Upper lobe of left lung (tissue), 6 donors: ENCODE measurements at regions not wholly inside any gene's neighbourhood (a gene's known extent, or its start where the extent isn't known, plus 50 kb on each side); places are given as distances from the start of the nearest gene placed in this dataset.

ENCODE experiments used
- ATAC-seq, 2 donors: fragments of 200-7000 bp; cut with Tn5 transposase; one replicate each; pipeline ENCODE4 v1.9.1; 2022; ENCODE audit warnings: mild to moderate bottlenecking in 2 of 2, moderate library complexity in 2 of 2; ENCODE audit not compliant: low FRiP score in 2 of 2
- DNase-seq, 2 donors: peaks; one replicate each; pipeline ENCODE4 v3.0.0-alpha.2; 2019 to 2020
- H3K27ac ChIP-seq, 4 donors: fragments of 200-600 bp; sonication (generic); one replicate each; pipeline ENCODE4 v1.5.1; 2016 to 2019
- H3K27me3 ChIP-seq, 4 donors: fragments of 200-600 bp; sonication (generic); one replicate each; pipeline ENCODE4 v1.5.1; 2017 to 2019
- H3K36me3 ChIP-seq, 4 donors: fragments of 200-600 bp; sonication (generic); one replicate each; pipeline ENCODE4 v1.5.1; 2016 to 2019
- H3K4me1 ChIP-seq, 4 donors: fragments of 200-600 bp; sonication (generic); one replicate each; pipeline ENCODE4 v1.5.1; 2018 to 2019
- H3K4me3 ChIP-seq, 4 donors: fragments of 200-600 bp; sonication (generic); one replicate each; pipeline ENCODE4 v1.5.1; 2017 to 2019; ENCODE audit warnings: mild to moderate bottlenecking in 2 of 4, moderate library complexity in 1 of 4
- H3K9me3 ChIP-seq, 4 donors: fragments of 200-600 bp; sonication (generic); one replicate each; pipeline ENCODE4 v1.5.1; 2018 to 2019
- CTCF ChIP-seq, 6 experiments: fragments of 450-650 bp in 4 of 6; fragments of 200-600 bp in 2 of 6; sonication (generic) in 2 of 6; IDR thresholded peaks; one replicate each; pipeline ENCODE4 v1.5.1; 2016 to 2019; ENCODE audit warnings: antibody characterized with exemption in 6 of 6
- EP300 ChIP-seq, 4 donors: sonication (generic); formaldehyde crosslinking; IDR thresholded peaks; one replicate each; pipeline ENCODE4 v1.5.1; 2017; ENCODE audit warnings: antibody characterized with exemption in 4 of 4, control low read depth in 2 of 4
- POLR2A ChIP-seq, 4 donors: fragments of 450-650 bp; IDR thresholded peaks; one replicate each; pipeline ENCODE4 v1.5.1; 2016 to 2017; ENCODE audit warnings: antibody characterized with exemption in 4 of 4, mild to moderate bottlenecking in 2 of 4
- POLR2AphosphoS5 ChIP-seq, 2 donors: sonication (generic); formaldehyde crosslinking; IDR thresholded peaks; one replicate each; pipeline ENCODE4 v1.5.1; 2017; ENCODE audit warnings: antibody characterized with exemption in 2 of 2
- WGBS, 2 donors: methylation state at CpG; one replicate each; pipeline ENCODE4 v1.1.5; 2017 to 2018; 5-methylcytosine and 5-hydroxymethylcytosine counted together
- donor health status: DM: no; HTN: no; CAD: no; lungs with moderate emphysema.
- donor health status: DM: no; HTN: yes; CAD: no; lungs with severe emphysema.

DNA sequence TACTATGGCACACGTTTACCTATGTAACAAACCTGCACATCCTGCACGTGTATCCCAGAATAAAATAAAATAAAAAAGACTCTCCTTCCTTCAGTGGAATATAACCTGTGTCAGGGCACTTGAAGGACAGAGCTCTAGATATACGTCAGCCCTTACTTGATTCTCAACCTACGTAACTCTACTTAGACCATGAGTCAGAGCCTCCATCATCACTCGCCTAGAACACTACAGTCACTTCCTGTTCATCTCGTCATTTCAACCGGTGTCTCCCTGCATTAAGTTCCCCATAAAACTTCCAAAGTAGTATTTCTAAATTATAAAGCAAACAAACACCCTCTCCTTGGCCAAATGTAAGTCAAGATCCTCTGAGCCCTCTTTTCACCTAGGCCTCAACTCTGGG is 243.5 kb upstream of the CCNG1 start:
- no peak overlapping the region for H3K4me3 ChIP-seq
- H3K36me3 ChIP-seq: no peaks in the 10 kb centered on the region
- no peaks in the 10 kb centered on the region for H3K27me3 ChIP-seq
- H3K9me3 ChIP-seq: no peaks in the 10 kb centered on the region
- H3K27ac ChIP-seq: no peak overlapping the region
- TF ChIP-seq CTCF (IDR thresholded peaks at IDR 0.05) (no peak), EP300 (IDR thresholded peaks at IDR 0.05) (no peak), POLR2A (IDR thresholded peaks at IDR 0.05) (no peak), POLR2AphosphoS5 (IDR thresholded peaks at IDR 0.05) (no peak)
- 87 to 89% methylated on average over 7 of the region's 7 CpGs for WGBS, 2 donors
- no peak for ATAC-seq
- DNase-seq: no peak
- H3K4me1 ChIP-seq: no peaks in the 10 kb centered on the region

GRCh38 chr5:163205645-163206044 is 231.8 kb upstream of the CCNG1 start:
- H3K27me3 ChIP-seq: no peaks in the 10 kb centered on the region
- no peak overlapping the region for H3K27ac ChIP-seq
- no peak for TF ChIP-seq CTCF (IDR thresholded peaks at IDR 0.05)
- TF ChIP-seq EP300 (IDR thresholded peaks at IDR 0.05): no peak
- no peak for TF ChIP-seq POLR2A (IDR thresholded peaks at IDR 0.05)
- ATAC-seq (no peak), DNase-seq (no peak)
- H3K4me3 ChIP-seq: no peak overlapping the region
- H3K9me3 ChIP-seq: no peaks in the 10 kb centered on the region
- no peaks in the 10 kb centered on the region for H3K4me1 ChIP-seq
- H3K36me3 ChIP-seq: no peaks in the 10 kb centered on the region

DNA sequence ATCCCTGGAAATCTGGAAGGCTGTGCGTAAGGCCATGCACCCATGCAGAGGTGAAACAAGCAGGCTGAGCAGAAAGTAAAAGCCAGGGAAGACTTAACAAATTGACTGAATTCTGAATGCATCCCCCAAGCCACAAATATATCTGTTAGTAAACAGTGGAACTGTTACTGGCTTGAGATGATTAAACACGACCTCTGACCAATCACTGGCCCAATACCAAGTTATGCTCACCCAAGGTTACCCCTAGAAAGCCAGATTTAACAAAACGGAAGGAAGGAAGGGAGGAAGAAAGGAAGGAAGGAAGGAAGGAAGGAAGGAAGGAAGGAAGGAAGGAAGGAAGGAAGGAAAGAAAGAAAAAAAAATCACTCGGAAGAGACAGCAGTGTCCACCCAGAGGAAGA is 215.8 kb upstream of the CCNG1 start:
- ATAC-seq: no peak

DNA sequence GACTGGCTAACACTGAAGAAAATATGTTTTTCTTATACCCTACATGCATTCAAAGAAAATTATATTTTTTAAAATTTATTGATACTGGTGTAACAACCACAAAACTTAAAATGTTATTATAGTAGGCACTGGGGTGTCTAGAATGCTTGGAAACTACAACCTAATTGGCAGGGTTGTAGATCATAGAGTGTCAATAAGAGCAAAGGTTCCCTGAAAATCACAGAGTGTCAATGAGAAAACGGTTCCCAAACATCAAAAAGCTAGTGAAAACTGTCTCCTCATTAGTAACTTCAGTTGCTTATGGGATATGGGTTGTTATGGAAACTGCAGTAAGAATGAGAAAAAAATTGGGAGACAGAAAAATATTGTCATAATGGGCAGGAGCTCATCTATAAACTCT is 214.4 kb upstream of the CCNG1 start:
- Histone ChIP-seq H3K9me3 (no peaks in the 10 kb centered on the region), H3K36me3 (no peaks in the 10 kb centered on the region), H3K27me3 (no peaks in the 10 kb centered on the region), H3K4me1 (no peaks in the 10 kb centered on the region), H3K4me3 (no peak overlapping the region), H3K27ac (no peak overlapping the region)
- WGBS, 2 donors: 41 to 73% methylated on average over 1 of the region's 1 CpG
- ATAC-seq (no peak), DNase-seq (no peak)
- TF ChIP-seq EP300 (IDR thresholded peaks at IDR 0.05) (no peak), POLR2A (IDR thresholded peaks at IDR 0.05) (no peak), CTCF (IDR thresholded peaks at IDR 0.05) (no peak), POLR2AphosphoS5 (IDR thresholded peaks at IDR 0.05) (no peak)

More for the DNA sequence above, 215.8 kb upstream of the CCNG1 start:
- no peaks in the 10 kb centered on the region for H3K27me3 ChIP-seq
- no peaks in the 10 kb centered on the region for H3K4me1 ChIP-seq
- H3K9me3 ChIP-seq: no peaks in the 10 kb centered on the region
- DNase-seq: no peak
- no peaks in the 10 kb centered on the region for H3K36me3 ChIP-seq
- 50 to 52% methylated on average over 4 of the region's 4 CpGs for WGBS, 2 donors
- no peak overlapping the region for H3K27ac ChIP-seq
- no peak for TF ChIP-seq POLR2AphosphoS5 (IDR thresholded peaks at IDR 0.05)
- no peak for TF ChIP-seq CTCF (IDR thresholded peaks at IDR 0.05)
- TF ChIP-seq POLR2A (IDR thresholded peaks at IDR 0.05): no peak
- no peak for TF ChIP-seq EP300 (IDR thresholded peaks at IDR 0.05)
- no peak overlapping the region for H3K4me3 ChIP-seq

- H3K27me3 ChIP-seq: no peaks in the 10 kb centered on the region
- H3K36me3 ChIP-seq: no peaks in the 10 kb centered on the region
- H3K27ac ChIP-seq: no peak overlapping the region
- no peak overlapping the region for H3K4me3 ChIP-seq
- WGBS, 2 donors: 71 to 80% methylated on average over 2 of the region's 2 CpGs
- H3K4me1 ChIP-seq: no peaks in the 10 kb centered on the region
- DNase-seq: no peak
- no peak for TF ChIP-seq EP300 (IDR thresholded peaks at IDR 0.05)
- TF ChIP-seq CTCF (IDR thresholded peaks at IDR 0.05): no peak
- H3K9me3 ChIP-seq: no peaks in the 10 kb centered on the region
- ATAC-seq: no peak
These were observed 192.9 kb upstream of the CCNG1 start for GRCh38 chr5:163244445-163244987.
